ENCODE measurements at regions not wholly inside any gene's neighbourhood (a gene's known extent, or its start where the extent isn't known, plus 50 kb on each side); places are given as distances from the start of the nearest gene placed in this dataset.

DNA sequence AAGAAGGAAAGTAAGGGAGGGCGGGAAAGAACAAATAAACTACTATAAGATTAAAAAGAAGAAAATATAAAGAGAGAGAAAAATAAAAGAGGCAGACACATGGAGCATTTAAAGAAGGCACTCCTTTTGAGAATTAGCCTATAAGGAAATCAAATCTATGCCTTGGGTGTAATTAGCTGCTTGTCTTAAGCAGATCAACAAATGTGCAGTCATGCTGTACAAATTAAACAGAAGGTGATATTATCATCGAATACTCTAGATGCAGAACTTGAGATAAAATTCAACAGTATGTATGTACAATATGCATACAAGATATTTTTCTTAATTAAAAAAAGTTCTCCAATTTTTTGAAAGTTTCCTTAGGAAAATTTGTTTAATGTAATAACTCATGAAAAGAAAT is 623.0 kb upstream of the CHORDC1 start:
- Histone ChIP-seq H3K4me3 (no peak overlapping the region), H3K9me3 (ENCODE audit: low read depth) (no peaks in the 10 kb centered on the region), H2AFZ (no peak overlapping the region), H3K36me3 (replicated peaks; ENCODE audit: insufficient read depth, low read depth) (no peaks in the 10 kb centered on the region), H3K4me2 (no peak overlapping the region), H3K27me3 (no peaks in the 10 kb centered on the region), H3K27ac (no peak overlapping the region), H3K9me2 (replicated peaks; ENCODE audit: insufficient read depth) (no peaks in the 10 kb centered on the region), H3K79me2 (no peaks in the 10 kb centered on the region), H4K20me1 (ENCODE audit: insufficient read depth, poor library complexity, severe bottlenecking) (no peaks in the 10 kb centered on the region), H3K4me1 (ENCODE audit: insufficient read depth) (no peaks in the 10 kb centered on the region)
- no peak for TF ChIP-seq EZH2 (IDR thresholded peaks at IDR 0.05; ENCODE audit: borderline replicate concordance)
- no peak for TF ChIP-seq EZH2phosphoT487 (IDR thresholded peaks at IDR 0.05; ENCODE audit: low read depth, severe bottlenecking, unreplicated experiment)
- no peak for TF ChIP-seq CTCF (IDR thresholded peaks at IDR 0.05; ENCODE audit: poor library complexity)
- DNase-seq (ENCODE audit: low spot score): no peak
- WGBS (ENCODE audit: low lambda C conversion rate, missing lambda C conversion rate): 84% methylated on average over 2 of the region's 2 CpGs

DNA sequence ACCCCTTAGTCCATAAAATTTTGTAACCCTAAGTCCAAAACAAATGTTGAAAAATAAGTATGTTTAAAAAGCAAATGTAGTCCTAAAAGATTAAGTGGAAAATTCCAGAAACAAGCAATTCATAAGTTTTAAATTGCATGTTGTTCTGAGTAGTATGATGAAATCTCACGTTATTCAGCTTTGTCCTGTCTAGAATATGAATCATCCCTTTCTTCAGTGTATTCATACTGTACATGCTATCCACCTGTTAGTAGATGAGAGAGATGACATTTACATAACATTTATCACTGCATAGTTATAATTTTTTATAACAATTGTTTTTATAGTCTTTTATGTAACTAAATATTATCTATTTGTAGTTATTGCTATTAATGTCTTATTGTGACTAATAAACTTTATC is 622.3 kb upstream of the CHORDC1 start:
- Histone ChIP-seq H3K4me2 (no peak overlapping the region), H3K4me3 (no peak overlapping the region), H4K20me1 (ENCODE audit: insufficient read depth, poor library complexity, severe bottlenecking) (no peaks in the 10 kb centered on the region), H2AFZ (no peak overlapping the region), H3K79me2 (no peaks in the 10 kb centered on the region), H3K36me3 (replicated peaks; ENCODE audit: insufficient read depth, low read depth) (no peaks in the 10 kb centered on the region), H3K4me1 (ENCODE audit: insufficient read depth) (no peaks in the 10 kb centered on the region), H3K27ac (no peak overlapping the region), H3K27me3 (no peaks in the 10 kb centered on the region), H3K9me2 (replicated peaks; ENCODE audit: insufficient read depth) (no peaks in the 10 kb centered on the region), H3K9me3 (ENCODE audit: low read depth) (no peaks in the 10 kb centered on the region)
- TF ChIP-seq EZH2phosphoT487 (IDR thresholded peaks at IDR 0.05; ENCODE audit: low read depth, severe bottlenecking, unreplicated experiment) (no peak), EZH2 (IDR thresholded peaks at IDR 0.05; ENCODE audit: borderline replicate concordance) (no peak), CTCF (IDR thresholded peaks at IDR 0.05; ENCODE audit: poor library complexity) (no peak)
- no peak for DNase-seq (ENCODE audit: low spot score)
- 45% methylated on average over 1 of the region's 1 CpG for WGBS (ENCODE audit: low lambda C conversion rate, missing lambda C conversion rate)

GRCh38 chr11:90844041-90844440 is 621.2 kb upstream of the CHORDC1 start:
- no peak overlapping the region for H2AFZ ChIP-seq
- DNase-seq (ENCODE audit: low spot score): no peak
- no peaks in the 10 kb centered on the region for H4K20me1 ChIP-seq (ENCODE audit: insufficient read depth, poor library complexity, severe bottlenecking)
- H3K4me1 ChIP-seq (ENCODE audit: insufficient read depth): no peaks in the 10 kb centered on the region
- WGBS (ENCODE audit: low lambda C conversion rate, missing lambda C conversion rate): 88% methylated on average over 3 of the region's 3 CpGs
- H3K9me3 ChIP-seq (ENCODE audit: low read depth): no peaks in the 10 kb centered on the region
- no peaks in the 10 kb centered on the region for H3K36me3 ChIP-seq (replicated peaks; ENCODE audit: insufficient read depth, low read depth)
- no peaks in the 10 kb centered on the region for H3K79me2 ChIP-seq
- H3K27me3 ChIP-seq: no peaks in the 10 kb centered on the region
- no peak overlapping the region for H3K27ac ChIP-seq
- H3K9me2 ChIP-seq (replicated peaks; ENCODE audit: insufficient read depth): no peaks in the 10 kb centered on the region
- H3K4me3 ChIP-seq: no peak overlapping the region
- TF ChIP-seq EZH2 (IDR thresholded peaks at IDR 0.05; ENCODE audit: borderline replicate concordance): no peak
- no peak for TF ChIP-seq EZH2phosphoT487 (IDR thresholded peaks at IDR 0.05; ENCODE audit: low read depth, severe bottlenecking, unreplicated experiment)
- no peak for TF ChIP-seq CTCF (IDR thresholded peaks at IDR 0.05; ENCODE audit: poor library complexity)
- no peak overlapping the region for H3K4me2 ChIP-seq

- no peak overlapping the region for H3K4me3 ChIP-seq
- H3K4me1 ChIP-seq (ENCODE audit: insufficient read depth): no peaks in the 10 kb centered on the region
- H2AFZ ChIP-seq: no peak overlapping the region
Measured at GRCh38 chr11:90842681-90843080, 619.8 kb upstream of the CHORDC1 start.

More at GRCh38 chr11:90842681-90843080, 619.8 kb upstream of the CHORDC1 start:
- no peaks in the 10 kb centered on the region for H4K20me1 ChIP-seq (ENCODE audit: insufficient read depth, poor library complexity, severe bottlenecking)
- no peaks in the 10 kb centered on the region for H3K9me2 ChIP-seq (replicated peaks; ENCODE audit: insufficient read depth)
- TF ChIP-seq EZH2phosphoT487 (IDR thresholded peaks at IDR 0.05; ENCODE audit: low read depth, severe bottlenecking, unreplicated experiment) (no peak), CTCF (IDR thresholded peaks at IDR 0.05; ENCODE audit: poor library complexity) (no peak), EZH2 (IDR thresholded peaks at IDR 0.05; ENCODE audit: borderline replicate concordance) (no peak)
- no peaks in the 10 kb centered on the region for H3K36me3 ChIP-seq (replicated peaks; ENCODE audit: insufficient read depth, low read depth)
- H3K27me3 ChIP-seq: no peaks in the 10 kb centered on the region
- no peak overlapping the region for H3K27ac ChIP-seq
- H3K4me2 ChIP-seq: no peak overlapping the region
- DNase-seq (ENCODE audit: low spot score): no peak
- no peaks in the 10 kb centered on the region for H3K79me2 ChIP-seq
- H3K9me3 ChIP-seq (ENCODE audit: low read depth): no peaks in the 10 kb centered on the region

Measured in hepatocyte (in vitro differentiated cells).